Thyroid gland (tissue), 4 donors: ENCODE measurements at regions not wholly inside any gene's neighbourhood (a gene's known extent, or its start where the extent isn't known, plus 50 kb on each side); places are given as distances from the start of the nearest gene placed in this dataset.

Experiments used
- POLR2A ChIP-seq, 2 donors: fragments of 450-650 bp; IDR thresholded peaks; one replicate each; pipeline ENCODE4 v1.6.1; 2017; ENCODE audit warnings: antibody characterized with exemption in 2 of 2, mild to moderate bottlenecking in 2 of 2, moderate library complexity in 1 of 2
- TF ChIP-seq, protein P1 (sequence below), 6 experiments: fragments of 200-600 bp in 3 of 6; fragments of 450-650 bp in 3 of 6; sonication (generic) in 3 of 6; IDR thresholded peaks; one replicate each; pipeline ENCODE4 v1.5.1; 2016 to 2019; ENCODE audit warnings: antibody characterized with exemption in 6 of 6, mild to moderate bottlenecking in 2 of 6, inconsistent platforms in 1 of 6, moderate library complexity in 1 of 6

- TF ChIP-seq, protein P1, sequence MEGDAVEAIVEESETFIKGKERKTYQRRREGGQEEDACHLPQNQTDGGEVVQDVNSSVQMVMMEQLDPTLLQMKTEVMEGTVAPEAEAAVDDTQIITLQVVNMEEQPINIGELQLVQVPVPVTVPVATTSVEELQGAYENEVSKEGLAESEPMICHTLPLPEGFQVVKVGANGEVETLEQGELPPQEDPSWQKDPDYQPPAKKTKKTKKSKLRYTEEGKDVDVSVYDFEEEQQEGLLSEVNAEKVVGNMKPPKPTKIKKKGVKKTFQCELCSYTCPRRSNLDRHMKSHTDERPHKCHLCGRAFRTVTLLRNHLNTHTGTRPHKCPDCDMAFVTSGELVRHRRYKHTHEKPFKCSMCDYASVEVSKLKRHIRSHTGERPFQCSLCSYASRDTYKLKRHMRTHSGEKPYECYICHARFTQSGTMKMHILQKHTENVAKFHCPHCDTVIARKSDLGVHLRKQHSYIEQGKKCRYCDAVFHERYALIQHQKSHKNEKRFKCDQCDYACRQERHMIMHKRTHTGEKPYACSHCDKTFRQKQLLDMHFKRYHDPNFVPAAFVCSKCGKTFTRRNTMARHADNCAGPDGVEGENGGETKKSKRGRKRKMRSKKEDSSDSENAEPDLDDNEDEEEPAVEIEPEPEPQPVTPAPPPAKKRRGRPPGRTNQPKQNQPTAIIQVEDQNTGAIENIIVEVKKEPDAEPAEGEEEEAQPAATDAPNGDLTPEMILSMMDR (IDR thresholded peaks at IDR 0.05): no peak
- TF ChIP-seq POLR2A (IDR thresholded peaks at IDR 0.05): no peak
These were observed 85.8 kb upstream of the DYRK2 start for GRCh38 chr12:67562513-67563287.
